ENCODE measurements at regions not wholly inside any gene's neighbourhood (a gene's known extent, or its start where the extent isn't known, plus 50 kb on each side); places are given as distances from the start of the nearest gene placed in this dataset.

DNA sequence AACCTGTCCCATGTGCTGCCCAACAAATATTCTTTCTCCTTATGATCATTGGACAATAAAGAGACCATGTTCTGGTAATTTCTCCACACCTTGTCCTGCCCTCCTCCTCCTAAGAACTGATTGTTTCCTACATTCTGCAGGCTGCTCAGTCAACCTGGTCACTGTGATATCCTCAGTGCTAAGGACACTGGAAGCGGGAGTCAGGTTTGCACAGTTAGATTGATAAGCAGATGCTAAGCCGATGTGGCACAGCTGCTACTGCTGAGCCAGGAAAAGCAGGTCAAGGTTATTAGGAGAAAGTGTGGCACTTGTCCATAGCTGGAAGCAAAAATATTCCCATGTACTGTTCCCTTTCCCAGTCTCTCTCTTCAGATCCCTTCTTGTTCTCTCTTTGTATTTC is 154.8 kb downstream of the TFAP2B start:
- no peak overlapping the region for H3K9ac ChIP-seq (ENCODE audit: low read length)

DNA sequence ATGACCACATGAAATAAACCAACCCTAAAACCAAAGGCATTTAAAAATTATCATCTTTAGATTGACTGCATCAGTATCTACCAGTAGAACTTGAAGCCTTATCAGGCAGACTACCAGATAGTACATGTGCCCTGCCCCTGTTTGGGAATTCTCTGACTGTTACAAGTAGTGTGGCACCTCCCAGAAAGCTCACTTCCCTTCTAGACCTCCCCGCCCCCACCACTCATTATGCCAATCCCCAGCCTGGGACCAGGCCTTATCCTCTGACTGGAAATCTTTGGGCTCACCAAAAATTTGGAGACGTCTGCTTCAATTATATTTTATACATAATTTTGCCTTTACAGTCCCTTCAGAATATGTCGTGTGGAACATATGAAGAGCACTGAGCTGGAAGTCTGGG is 155.6 kb downstream of the TFAP2B start:
- Histone ChIP-seq H3K9me3 (ENCODE audit: insufficient read depth, low read length) (no peaks in the 10 kb centered on the region), H3K9ac (ENCODE audit: low read length) (no peak overlapping the region), H3K27ac (ENCODE audit: low read depth, low read length) (no peak overlapping the region), H3K36me3 (ENCODE audit: low read length) (no peaks in the 10 kb centered on the region), H3K79me2 (ENCODE audit: insufficient read depth, low read length) (no peaks in the 10 kb centered on the region), H3K4me2 (ENCODE audit: low read depth, low read length, poor library complexity, severe bottlenecking) (no peak overlapping the region), H3F3A (ENCODE audit: insufficient read depth) (no peaks in the 10 kb centered on the region), H2AFZ (ENCODE audit: low read depth, low read length, severe bottlenecking) (no peak overlapping the region), H3K9me2 (replicated peaks; ENCODE audit: insufficient read depth, low read length) (no peaks in the 10 kb centered on the region), H3K27me3 (ENCODE audit: low read length) (no peaks in the 10 kb centered on the region), H3K4me3 (ENCODE audit: insufficient read depth, low read length, poor library complexity, severe bottlenecking) (no peak overlapping the region), H4K20me1 (ENCODE audit: low read depth, low read length) (no peaks in the 10 kb centered on the region)
- no peak for TF ChIP-seq EZH2phosphoT487 (conservative IDR thresholded peaks at IDR 0.05; ENCODE audit: low read length)
- TF ChIP-seq, protein P1, sequence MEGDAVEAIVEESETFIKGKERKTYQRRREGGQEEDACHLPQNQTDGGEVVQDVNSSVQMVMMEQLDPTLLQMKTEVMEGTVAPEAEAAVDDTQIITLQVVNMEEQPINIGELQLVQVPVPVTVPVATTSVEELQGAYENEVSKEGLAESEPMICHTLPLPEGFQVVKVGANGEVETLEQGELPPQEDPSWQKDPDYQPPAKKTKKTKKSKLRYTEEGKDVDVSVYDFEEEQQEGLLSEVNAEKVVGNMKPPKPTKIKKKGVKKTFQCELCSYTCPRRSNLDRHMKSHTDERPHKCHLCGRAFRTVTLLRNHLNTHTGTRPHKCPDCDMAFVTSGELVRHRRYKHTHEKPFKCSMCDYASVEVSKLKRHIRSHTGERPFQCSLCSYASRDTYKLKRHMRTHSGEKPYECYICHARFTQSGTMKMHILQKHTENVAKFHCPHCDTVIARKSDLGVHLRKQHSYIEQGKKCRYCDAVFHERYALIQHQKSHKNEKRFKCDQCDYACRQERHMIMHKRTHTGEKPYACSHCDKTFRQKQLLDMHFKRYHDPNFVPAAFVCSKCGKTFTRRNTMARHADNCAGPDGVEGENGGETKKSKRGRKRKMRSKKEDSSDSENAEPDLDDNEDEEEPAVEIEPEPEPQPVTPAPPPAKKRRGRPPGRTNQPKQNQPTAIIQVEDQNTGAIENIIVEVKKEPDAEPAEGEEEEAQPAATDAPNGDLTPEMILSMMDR (IDR thresholded peaks at IDR 0.05; ENCODE audit: insufficient read depth, low read length, poor library complexity, severe bottlenecking) = no peak

More for the DNA sequence above, 154.8 kb downstream of the TFAP2B start:
- TF ChIP-seq, protein P1 (IDR thresholded peaks at IDR 0.05; ENCODE audit: insufficient read depth, low read length, poor library complexity, severe bottlenecking) = no peak
- no peak for TF ChIP-seq EZH2phosphoT487 (conservative IDR thresholded peaks at IDR 0.05; ENCODE audit: low read length)
- H3K4me2 ChIP-seq (ENCODE audit: low read depth, low read length, poor library complexity, severe bottlenecking) = no peak overlapping the region
- no peaks in the 10 kb centered on the region for H3K79me2 ChIP-seq (ENCODE audit: insufficient read depth, low read length)
- H3K27ac ChIP-seq (ENCODE audit: low read depth, low read length) = no peak overlapping the region
- H3K36me3 ChIP-seq (ENCODE audit: low read length) = no peaks in the 10 kb centered on the region
- no peak overlapping the region for H3K4me3 ChIP-seq (ENCODE audit: insufficient read depth, low read length, poor library complexity, severe bottlenecking)
- H3K9me3 ChIP-seq (ENCODE audit: insufficient read depth, low read length) = no peaks in the 10 kb centered on the region
- no peaks in the 10 kb centered on the region for H3F3A ChIP-seq (ENCODE audit: insufficient read depth)
- H2AFZ ChIP-seq (ENCODE audit: low read depth, low read length, severe bottlenecking) = no peak overlapping the region
- H3K9me2 ChIP-seq (replicated peaks; ENCODE audit: insufficient read depth, low read length) = no peaks in the 10 kb centered on the region
- H4K20me1 ChIP-seq (ENCODE audit: low read depth, low read length) = no peaks in the 10 kb centered on the region
- no peaks in the 10 kb centered on the region for H3K27me3 ChIP-seq (ENCODE audit: low read length)

DNA sequence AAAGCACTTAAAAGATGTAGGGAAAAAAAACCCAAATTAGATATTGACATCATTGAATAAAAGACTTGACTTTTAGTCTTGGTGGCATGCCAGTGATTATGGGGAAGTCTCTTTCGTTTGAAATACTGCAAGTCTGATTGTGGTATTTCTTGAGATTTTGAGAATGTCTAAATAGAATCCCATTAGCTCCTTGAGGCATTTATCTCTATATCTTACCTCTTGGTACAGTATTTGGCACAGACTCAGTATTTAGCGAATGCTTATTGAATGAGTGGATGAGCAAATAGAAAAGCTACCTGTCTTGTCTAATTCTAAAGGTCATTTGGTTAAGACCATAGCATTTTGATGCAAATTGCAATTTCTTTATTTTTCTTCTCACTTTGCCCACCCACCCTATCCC is 156.5 kb downstream of the TFAP2B start:
- Histone ChIP-seq H3K4me3 (ENCODE audit: insufficient read depth, low read length, poor library complexity, severe bottlenecking) (no peak overlapping the region), H3K36me3 (ENCODE audit: low read length) (no peaks in the 10 kb centered on the region), H3K9me3 (ENCODE audit: insufficient read depth, low read length) (no peaks in the 10 kb centered on the region), H3K79me2 (ENCODE audit: insufficient read depth, low read length) (no peaks in the 10 kb centered on the region), H4K20me1 (ENCODE audit: low read depth, low read length) (no peaks in the 10 kb centered on the region), H3K4me2 (ENCODE audit: low read depth, low read length, poor library complexity, severe bottlenecking) (no peak overlapping the region), H3K9me2 (replicated peaks; ENCODE audit: insufficient read depth, low read length) (no peaks in the 10 kb centered on the region), H3K27me3 (ENCODE audit: low read length) (no peaks in the 10 kb centered on the region), H3K9ac (ENCODE audit: low read length) (no peak overlapping the region), H3F3A (ENCODE audit: insufficient read depth) (no peaks in the 10 kb centered on the region), H3K27ac (ENCODE audit: low read depth, low read length) (no peak overlapping the region), H2AFZ (ENCODE audit: low read depth, low read length, severe bottlenecking) (no peak overlapping the region)
- TF ChIP-seq, protein P1 (IDR thresholded peaks at IDR 0.05; ENCODE audit: insufficient read depth, low read length, poor library complexity, severe bottlenecking) = no peak
- TF ChIP-seq EZH2phosphoT487 (conservative IDR thresholded peaks at IDR 0.05; ENCODE audit: low read length) = no peak
